ENCODE measurements at regions not wholly inside any gene's neighbourhood (a gene's known extent, or its start where the extent isn't known, plus 50 kb on each side); places are given as distances from the start of the nearest gene placed in this dataset.

GRCh38 chr2:56630286-56630685, 446.5 kb downstream of the CCDC85A start:
- H3K9ac ChIP-seq (replicated peaks; ENCODE audit: extremely low read depth, insufficient read depth, low read length), result no peak overlapping the region
- H3K9me3 ChIP-seq (replicated peaks; ENCODE audit: control insufficient read depth, insufficient read depth, low read length), result no peaks in the 10 kb centered on the region
- no peak overlapping the region for H3K4me2 ChIP-seq (ENCODE audit: insufficient read depth, low read length)
- FAIRE-seq, result no peak
- H3K79me2 ChIP-seq (ENCODE audit: control insufficient read depth, insufficient read depth, low read length), result no peaks in the 10 kb centered on the region
- dilution Hi-C loops (cut with MboI; ENCODE audit: extremely low pct_ligation_motif_present, low sequenced_read_pairs), result no loop called here
- ChIA-PET CTCF (interaction anchor here (1.1 to 1.7 kb wide), 3 partner anchors 21 to 45 kb away, joined by 3 to 4 read pairs (median 3); no protein-coding TSS in a partner anchor), POLR2A (no interaction called here)
- TF ChIP-seq POLR2AphosphoS5 (IDR thresholded peaks at IDR 0.05; ENCODE audit: insufficient read depth, low read depth, low read length) (no peak), JUN (IDR thresholded peaks at IDR 0.05; ENCODE audit: borderline replicate concordance, insufficient read depth, insufficient read length, low read depth) (no peak)
- no peak overlapping the region for H3K4me3 ChIP-seq (replicated peaks in 1 of 3; ENCODE audit: insufficient read depth in 1 of 3, low read depth in 1 of 3, low read length in 3 of 3)
- no peak overlapping the region for H2AFZ ChIP-seq (ENCODE audit: low read depth, low read length)
- no peaks in the 10 kb centered on the region for H3K36me3 ChIP-seq (ENCODE audit: control insufficient read depth in 2 of 2, extremely low read depth in 1 of 2, insufficient read depth in 2 of 2, low read length in 2 of 2)
- no peaks in the 10 kb centered on the region for H3K9me1 ChIP-seq (replicated peaks; ENCODE audit: control insufficient read depth, extremely low read depth, insufficient read depth, low read length)
- BruUV-seq (replicated peaks), result no TSS peak
- H3K27me3 ChIP-seq (ENCODE audit: control insufficient read depth in 2 of 2, insufficient read depth in 2 of 2, low read length in 2 of 2), result no peaks in the 10 kb centered on the region
- no peak overlapping the region for H3K27ac ChIP-seq (ENCODE audit: insufficient read depth, low read depth, low read length)
- intact Hi-C loops (cut with micrococcal nuclease), result no loop called here
- H4K20me1 ChIP-seq (replicated peaks; ENCODE audit: control insufficient read depth, extremely low read depth, insufficient read depth, low read length), result no peaks in the 10 kb centered on the region
- DNase-seq (ENCODE audit: low read depth, low spot score), result no peak
- H3K4me1 ChIP-seq (ENCODE audit: control insufficient read depth, extremely low read depth, insufficient read depth, low read length), result no peaks in the 10 kb centered on the region

GRCh38 chr2:56647997-56648396, 464.2 kb downstream of the CCDC85A start:
- H3K4me2 ChIP-seq (ENCODE audit: insufficient read depth, low read length), result no peak overlapping the region
- intact Hi-C loops (cut with micrococcal nuclease), result no loop called here
- H4K20me1 ChIP-seq (replicated peaks; ENCODE audit: control insufficient read depth, extremely low read depth, insufficient read depth, low read length), result no peaks in the 10 kb centered on the region
- no peak overlapping the region for H2AFZ ChIP-seq (ENCODE audit: low read depth, low read length)
- no peak for DNase-seq (ENCODE audit: low read depth, low spot score)
- H3K79me2 ChIP-seq (ENCODE audit: control insufficient read depth, insufficient read depth, low read length), result no peaks in the 10 kb centered on the region
- H3K9me1 ChIP-seq (replicated peaks; ENCODE audit: control insufficient read depth, extremely low read depth, insufficient read depth, low read length), result no peaks in the 10 kb centered on the region
- dilution Hi-C loops (cut with MboI; ENCODE audit: extremely low pct_ligation_motif_present, low sequenced_read_pairs), result no loop called here
- no peaks in the 10 kb centered on the region for H3K27me3 ChIP-seq (ENCODE audit: control insufficient read depth in 2 of 2, insufficient read depth in 2 of 2, low read length in 2 of 2)
- no peaks in the 10 kb centered on the region for H3K36me3 ChIP-seq (ENCODE audit: control insufficient read depth in 2 of 2, extremely low read depth in 1 of 2, insufficient read depth in 2 of 2, low read length in 2 of 2)
- H3K27ac ChIP-seq (ENCODE audit: insufficient read depth, low read depth, low read length), result no peak overlapping the region
- no peak overlapping the region for H3K4me3 ChIP-seq (replicated peaks in 1 of 3; ENCODE audit: insufficient read depth in 1 of 3, low read depth in 1 of 3, low read length in 3 of 3)
- H3K9ac ChIP-seq (replicated peaks; ENCODE audit: extremely low read depth, insufficient read depth, low read length), result no peak overlapping the region
- H3K4me1 ChIP-seq (ENCODE audit: control insufficient read depth, extremely low read depth, insufficient read depth, low read length), result no peaks in the 10 kb centered on the region
- FAIRE-seq, result no peak
- no peaks in the 10 kb centered on the region for H3K9me3 ChIP-seq (replicated peaks; ENCODE audit: control insufficient read depth, insufficient read depth, low read length)
- CTCF ChIA-PET, result no interaction called here
- POLR2A ChIA-PET, result no interaction called here
- no peak for TF ChIP-seq JUN (IDR thresholded peaks at IDR 0.05; ENCODE audit: borderline replicate concordance, insufficient read depth, insufficient read length, low read depth)
- TF ChIP-seq MYC (IDR thresholded peaks at IDR 0.05; ENCODE audit: low read depth, low read length), result no peak
- TF ChIP-seq POLR2AphosphoS5 (IDR thresholded peaks at IDR 0.05; ENCODE audit: insufficient read depth, low read depth, low read length), result no peak
- no peak for TF ChIP-seq MAX (IDR thresholded peaks at IDR 0.05; ENCODE audit: insufficient read depth, insufficient read length)
- TF ChIP-seq GATA2 (IDR thresholded peaks at IDR 0.05; ENCODE audit: insufficient read depth, insufficient read length, low read depth, low read length), result no peak
- TF ChIP-seq CTCF (IDR thresholded peaks at IDR 0.05; ENCODE audit: extremely low read depth in 1 of 2, insufficient read depth in 1 of 2, low read depth in 1 of 2, low read length in 2 of 2), result no peak
- no peak for TF ChIP-seq EZH2 (IDR thresholded peaks at IDR 0.05; ENCODE audit: borderline replicate concordance, low read depth, low read length, severe bottlenecking)
- TF ChIP-seq POLR2A (IDR thresholded peaks at IDR 0.05; ENCODE audit: low read depth, low read length), result no peak
- no peak for TF ChIP-seq FOS (IDR thresholded peaks at IDR 0.05; ENCODE audit: borderline replicate concordance, insufficient read depth, low read length)
- no TSS peak for BruUV-seq (replicated peaks)

Data from endothelial cell of umbilical vein (primary cell).